ENCODE measurements at regions not wholly inside any gene's neighbourhood (a gene's known extent, or its start where the extent isn't known, plus 50 kb on each side); places are given as distances from the start of the nearest gene placed in this dataset.
"Not testable (repeated sequence)": the region's sequence is repeated elsewhere in the genome, so short reads cannot be mapped to it uniquely, and the experiment has no call there.

- DNase-seq (ENCODE audit: low read depth in 2 of 2) = not testable (repeated sequence)
Observed at GRCh38 chr15:84152381-84152979, 83.1 kb upstream of the GOLGA6L4 start.

- DNase-seq (ENCODE audit: low read depth in 2 of 2) = not testable (repeated sequence)
Observed at GRCh38 chr15:84153655-84154140, 81.9 kb upstream of the GOLGA6L4 start.

- not testable (repeated sequence) for DNase-seq (ENCODE audit: low read depth in 2 of 2)
Observed at GRCh38 chr15:84154314-84154713, 81.3 kb upstream of the GOLGA6L4 start.

- DNase-seq (ENCODE audit: low read depth in 2 of 2) = not testable (repeated sequence)
Observed at GRCh38 chr15:84154787-84155186, 80.8 kb upstream of the GOLGA6L4 start.

- not testable (repeated sequence) for DNase-seq (ENCODE audit: low read depth in 2 of 2)
Observed at GRCh38 chr15:84155792-84156587, 79.6 kb upstream of the GOLGA6L4 start.

GRCh38 chr15:84156588-84156840 lies 79.1 kb upstream of the GOLGA6L4 start:
- not testable (repeated sequence) for DNase-seq (ENCODE audit: low read depth in 2 of 2)

GRCh38 chr15:84157056-84157632 lies 78.4 kb upstream of the GOLGA6L4 start:
- DNase-seq (ENCODE audit: low read depth in 2 of 2) = not testable (repeated sequence)

GRCh38 chr15:84157857-84158256 lies 77.7 kb upstream of the GOLGA6L4 start:
- DNase-seq (ENCODE audit: low read depth in 2 of 2) = not testable (repeated sequence)

GRCh38 chr15:84159346-84160269 lies 76.0 kb upstream of the GOLGA6L4 start:
- DNase-seq (ENCODE audit: low read depth in 2 of 2) = not testable (repeated sequence)

- DNase-seq (ENCODE audit: low read depth in 2 of 2) = not testable (repeated sequence)
Observed at GRCh38 chr15:84164423-84165292, 70.9 kb upstream of the GOLGA6L4 start.

GRCh38 chr15:84170029-84170428 lies 65.5 kb upstream of the GOLGA6L4 start:
- DNase-seq (ENCODE audit: low read depth in 2 of 2) = not testable (repeated sequence)

GRCh38 chr15:84173231-84173610 lies 62.4 kb upstream of the GOLGA6L4 start:
- DNase-seq (ENCODE audit: low read depth in 2 of 2) = peak in 1 of 2 experiments; percentile 3

Measured in stimulated activated CD4-positive, alpha-beta T cell treated with anti-CD3 and anti-CD28 coated beads, Interleukin-12 subunit alpha, Interleukin-12 subunit beta, amount 100 ng/mL, for 24 hours (primary cell).